GM23338 (cell line): ENCODE measurements at regions not wholly inside any gene's neighbourhood (a gene's known extent, or its start where the extent isn't known, plus 50 kb on each side); places are given as distances from the start of the nearest gene placed in this dataset.

Source experiments
- ATAC-seq: fragments of 200-7000 bp; cut with Tn5 transposase; 3 replicates; pipeline ENCODE4 v1.9.1; 2020
- DNase-seq: peaks from one replicate; pipeline ENCODE4 v3.0.0-alpha.2; 2015; ENCODE audit warnings: low spot score
- H2AFZ ChIP-seq: fragments of 200-600 bp; sonication (generic); 2 replicates; pipeline ENCODE4 v1.8.0; 2016; ENCODE audit warnings: antibody characterized with exemption, mild to moderate bottlenecking, moderate library complexity
- H3F3A ChIP-seq: fragments of 200-600 bp; sonication (generic); replicated peaks from 2 replicates; pipeline ENCODE4 v1.8.0; 2017; ENCODE audit warnings: antibody characterized with exemption, mixed run types, low read depth
- H3K27ac ChIP-seq: fragments of 200-600 bp; sonication (generic); 2 replicates; pipeline ENCODE4 v1.6.1; 2016; ENCODE audit warnings: low read depth
- H3K27me3 ChIP-seq: fragments of 200-600 bp; sonication (generic); 2 replicates; pipeline ENCODE4 v1.8.0; 2016; ENCODE audit warnings: mild to moderate bottlenecking, mixed run types, moderate library complexity; ENCODE audit not compliant: insufficient read depth
- H3K36me3 ChIP-seq: fragments of 200-600 bp; sonication (generic); 2 replicates; pipeline ENCODE4 v1.8.0; 2016; ENCODE audit warnings: mild to moderate bottlenecking; ENCODE audit not compliant: insufficient read depth
- H3K4me1 ChIP-seq: fragments of 200-600 bp; sonication (generic); 2 replicates; pipeline ENCODE4 v1.8.0; 2016; ENCODE audit warnings: mild to moderate bottlenecking, moderate library complexity; ENCODE audit not compliant: insufficient read depth
- H3K4me2 ChIP-seq: fragments of 200-600 bp; sonication (generic); 2 replicates; pipeline ENCODE4 v1.7.1; 2017; ENCODE audit warnings: mixed run types
- H3K4me3 ChIP-seq: fragments of 200-600 bp; sonication (generic); 2 replicates; pipeline ENCODE4 v1.6.1; 2016; ENCODE audit warnings: mixed run types
- H3K79me2 ChIP-seq: fragments of 200-600 bp; sonication (generic); replicated peaks from 2 replicates; pipeline ENCODE4 v1.8.0; 2017; ENCODE audit warnings: mild to moderate bottlenecking; ENCODE audit not compliant: insufficient read depth
- H3K9me2 ChIP-seq: fragments of 200-600 bp; sonication (generic); 2 replicates; pipeline ENCODE4 v1.8.0; 2017; ENCODE audit not compliant: insufficient read depth
- H4K20me1 ChIP-seq: fragments of 200-600 bp; sonication (generic); replicated peaks from 2 replicates; pipeline ENCODE4 v1.8.0; 2017; ENCODE audit warnings: mild to moderate bottlenecking; ENCODE audit not compliant: insufficient read depth
- H3K27ac Mint-ChIP-seq: 2 replicates; pipeline ENCODE4 v1.8.0; 2020; ENCODE audit warnings: inconsistent platforms, mild to moderate bottlenecking, moderate library complexity, mixed read lengths
- H3K27me3 Mint-ChIP-seq: 3 replicates; pipeline ENCODE4 v1.8.0; 2022; ENCODE audit warnings: low read depth, mild to moderate bottlenecking, moderate library complexity, mixed read lengths, inconsistent platforms; ENCODE audit not compliant: insufficient read depth, poor library complexity
- H3K36me3 Mint-ChIP-seq: 3 replicates; pipeline ENCODE4 v1.8.0; 2021; ENCODE audit warnings: low read depth, mild to moderate bottlenecking, inconsistent platforms, moderate library complexity, mixed read lengths
- H3K4me1 Mint-ChIP-seq: 3 replicates; pipeline ENCODE4 v1.8.0; 2020; ENCODE audit warnings: mild to moderate bottlenecking, inconsistent platforms, mixed read lengths
- H3K4me3 Mint-ChIP-seq: 3 replicates; pipeline ENCODE4 v1.8.0; 2021; ENCODE audit warnings: moderate library complexity, mild to moderate bottlenecking, inconsistent platforms, mixed read lengths
- H3K9me3 Mint-ChIP-seq: 3 replicates; pipeline ENCODE4 v1.8.0; 2020; ENCODE audit warnings: moderate library complexity, mild to moderate bottlenecking, inconsistent platforms, mixed read lengths
- EZH2 ChIP-seq: fragments of 200-600 bp; sonication (generic); IDR thresholded peaks from one replicate; pipeline ENCODE4 v1.8.0; 2017; ENCODE audit warnings: antibody characterized with exemption, mild to moderate bottlenecking, low read depth; ENCODE audit not compliant: unreplicated experiment
- EZH2phosphoT487 ChIP-seq: fragments of 200-600 bp; sonication (generic); IDR thresholded peaks from one replicate; pipeline ENCODE4 v1.8.1; 2018; ENCODE audit warnings: antibody characterized with exemption; ENCODE audit not compliant: unreplicated experiment
- JUNB ChIP-seq: IDR thresholded peaks from one replicate; pipeline ENCODE4 v1.6.1; 2016; ENCODE audit warnings: antibody characterized with exemption; ENCODE audit not compliant: unreplicated experiment
- NANOG ChIP-seq: IDR thresholded peaks from 2 replicates; pipeline ENCODE4 v1.6.1; 2016; ENCODE audit warnings: antibody characterized with exemption, borderline replicate concordance
- POLR2AphosphoS5 ChIP-seq: IDR thresholded peaks from 2 replicates; pipeline ENCODE4 v1.6.1; 2016; ENCODE audit warnings: antibody characterized with exemption, low read depth
- REST ChIP-seq: IDR thresholded peaks from one replicate; pipeline ENCODE4 v1.6.1; 2018; ENCODE audit warnings: antibody characterized with exemption; ENCODE audit not compliant: unreplicated experiment
- STAT1 ChIP-seq: IDR thresholded peaks from one replicate; pipeline ENCODE4 v1.6.1; 2016; ENCODE audit warnings: antibody characterized with exemption; ENCODE audit not compliant: unreplicated experiment
- ZNF114 ChIP-seq: fragments of 250-450 bp; sonication (Bioruptor Pico); IDR thresholded peaks from 2 replicates; pipeline ENCODE4 v1.5.0; 2020; ENCODE audit warnings: mild to moderate bottlenecking, moderate library complexity
- ZNF331 ChIP-seq: fragments of 250-450 bp; sonication (Bioruptor Pico); IDR thresholded peaks from 2 replicates; pipeline ENCODE4 v1.5.0; 2020; ENCODE audit warnings: low read depth, mild to moderate bottlenecking, moderate library complexity
- ZNF462 ChIP-seq: fragments of 250-450 bp; sonication (Bioruptor Pico); IDR thresholded peaks from 2 replicates; pipeline ENCODE4 v1.5.0; 2020; ENCODE audit warnings: mild to moderate bottlenecking, moderate library complexity
- TF ChIP-seq, protein P1 (sequence below): IDR thresholded peaks from 2 replicates; pipeline ENCODE4 v1.6.1; 2016; ENCODE audit warnings: antibody characterized with exemption
- TF ChIP-seq, protein P2 (sequence below), 2 experiments: fragments of 200-600 bp in 1 of 2; sonication (generic) in 1 of 2; conservative IDR thresholded peaks; 2 replicates each; pipeline versions ENCODE4 v1.5.1 to v1.6.1; 2016 to 2017; ENCODE audit warnings: antibody characterized with exemption in 2 of 2, low read depth in 2 of 2, mild to moderate bottlenecking in 2 of 2, moderate library complexity in 1 of 2

GRCh38 chr2:106316915-106317314 is 122.8 kb upstream of the UXS1 start (continued):
- TF ChIP-seq, protein P1, sequence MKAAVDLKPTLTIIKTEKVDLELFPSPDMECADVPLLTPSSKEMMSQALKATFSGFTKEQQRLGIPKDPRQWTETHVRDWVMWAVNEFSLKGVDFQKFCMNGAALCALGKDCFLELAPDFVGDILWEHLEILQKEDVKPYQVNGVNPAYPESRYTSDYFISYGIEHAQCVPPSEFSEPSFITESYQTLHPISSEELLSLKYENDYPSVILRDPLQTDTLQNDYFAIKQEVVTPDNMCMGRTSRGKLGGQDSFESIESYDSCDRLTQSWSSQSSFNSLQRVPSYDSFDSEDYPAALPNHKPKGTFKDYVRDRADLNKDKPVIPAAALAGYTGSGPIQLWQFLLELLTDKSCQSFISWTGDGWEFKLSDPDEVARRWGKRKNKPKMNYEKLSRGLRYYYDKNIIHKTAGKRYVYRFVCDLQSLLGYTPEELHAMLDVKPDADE: no peak
- TF ChIP-seq, protein P2, sequence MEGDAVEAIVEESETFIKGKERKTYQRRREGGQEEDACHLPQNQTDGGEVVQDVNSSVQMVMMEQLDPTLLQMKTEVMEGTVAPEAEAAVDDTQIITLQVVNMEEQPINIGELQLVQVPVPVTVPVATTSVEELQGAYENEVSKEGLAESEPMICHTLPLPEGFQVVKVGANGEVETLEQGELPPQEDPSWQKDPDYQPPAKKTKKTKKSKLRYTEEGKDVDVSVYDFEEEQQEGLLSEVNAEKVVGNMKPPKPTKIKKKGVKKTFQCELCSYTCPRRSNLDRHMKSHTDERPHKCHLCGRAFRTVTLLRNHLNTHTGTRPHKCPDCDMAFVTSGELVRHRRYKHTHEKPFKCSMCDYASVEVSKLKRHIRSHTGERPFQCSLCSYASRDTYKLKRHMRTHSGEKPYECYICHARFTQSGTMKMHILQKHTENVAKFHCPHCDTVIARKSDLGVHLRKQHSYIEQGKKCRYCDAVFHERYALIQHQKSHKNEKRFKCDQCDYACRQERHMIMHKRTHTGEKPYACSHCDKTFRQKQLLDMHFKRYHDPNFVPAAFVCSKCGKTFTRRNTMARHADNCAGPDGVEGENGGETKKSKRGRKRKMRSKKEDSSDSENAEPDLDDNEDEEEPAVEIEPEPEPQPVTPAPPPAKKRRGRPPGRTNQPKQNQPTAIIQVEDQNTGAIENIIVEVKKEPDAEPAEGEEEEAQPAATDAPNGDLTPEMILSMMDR (conservative IDR thresholded peaks at IDR 0.05; ENCODE audit: low read depth in 2 of 2): no peak
- TF ChIP-seq STAT1: no peak
- TF ChIP-seq ZNF114 (CRISPR knock-in tag): no peak
- TF ChIP-seq POLR2AphosphoS5: no peak

DNA sequence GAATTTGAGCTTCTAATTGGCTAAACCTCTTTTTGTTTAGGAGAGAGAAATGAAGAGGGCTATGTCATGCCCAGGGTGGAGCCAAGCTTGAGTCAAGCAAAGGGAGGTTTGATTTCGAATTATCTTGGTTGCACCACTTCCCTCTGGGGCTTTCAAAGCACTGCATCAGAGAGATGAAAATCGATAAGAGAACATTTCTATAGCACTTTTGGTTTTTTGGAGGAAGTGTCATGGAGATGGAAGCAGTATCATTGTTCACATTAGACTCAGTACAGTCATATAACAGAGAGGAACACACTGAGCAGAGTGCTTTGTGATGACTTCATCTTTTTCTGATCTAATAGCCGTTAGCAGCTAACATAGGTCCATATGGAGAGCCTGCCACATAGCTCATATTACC is 120.3 kb upstream of the UXS1 start:
- Mint-ChIP-seq H3K27ac (no peak overlapping the region), H3K36me3 (no peaks in the 10 kb centered on the region), H3K4me1 (peaks cover 5% of the 10 kb centered on the region; the same call in 2 of the 3 replicates), H3K9me3 (no peaks in the 10 kb centered on the region), H3K4me3 (no peak overlapping the region), H3K27me3 (peaks cover 5% of the 10 kb centered on the region)
- H3K4me1 ChIP-seq: no peaks in the 10 kb centered on the region
- no peaks in the 10 kb centered on the region for H3K36me3 ChIP-seq
- no peaks in the 10 kb centered on the region for H3K9me2 ChIP-seq
- ATAC-seq: no peak
- H3F3A ChIP-seq: no peaks in the 10 kb centered on the region
- H3K27ac ChIP-seq: no peak overlapping the region
- DNase-seq: no peak
- no peaks in the 10 kb centered on the region for H3K27me3 ChIP-seq
- H3K4me3 ChIP-seq: no peak overlapping the region
- no peaks in the 10 kb centered on the region for H3K79me2 ChIP-seq
- no peak overlapping the region for H3K4me2 ChIP-seq
- no peaks in the 10 kb centered on the region for H4K20me1 ChIP-seq
- peak overlapping the region; percentile 29; the same call in 1 of the 2 replicates for H2AFZ ChIP-seq
- TF ChIP-seq ZNF114 (CRISPR knock-in tag) (no peak), ZNF462 (no peak), NANOG (no peak), STAT1 (no peak), POLR2AphosphoS5 (no peak), JUNB (no peak), EZH2phosphoT487 (no peak), ZNF331 (CRISPR knock-in tag) (no peak), REST (no peak), EZH2 (no peak)
- TF ChIP-seq, protein P1: no peak
